ENCODE measurements at regions not wholly inside any gene's neighbourhood (a gene's known extent, or its start where the extent isn't known, plus 50 kb on each side); places are given as distances from the start of the nearest gene placed in this dataset.

GRCh38 chr2:193796847-193797246 lies 1602.1 kb upstream of the TMEFF2 start:
- DNase-seq: no peak

- peak; percentile 35 for DNase-seq
These were observed 1599.2 kb upstream of the TMEFF2 start for GRCh38 chr2:193793914-193794313.

- DNase-seq: no peak
These were observed 1588.9 kb upstream of the TMEFF2 start for GRCh38 chr2:193783681-193784080.

- no peak for DNase-seq
These were observed 1583.6 kb upstream of the TMEFF2 start for GRCh38 chr2:193778293-193778692.

- DNase-seq: no peak
These were observed 1582.3 kb upstream of the TMEFF2 start for GRCh38 chr2:193776988-193777387.

GRCh38 chr2:193774166-193774565 lies 1579.4 kb upstream of the TMEFF2 start:
- DNase-seq: no peak

GRCh38 chr2:193751299-193751698 lies 1556.6 kb upstream of the TMEFF2 start:
- no peak for DNase-seq

- DNase-seq: no peak
These were observed 1554.8 kb upstream of the TMEFF2 start for GRCh38 chr2:193749485-193749884.

GRCh38 chr2:193743089-193743488 lies 1548.4 kb upstream of the TMEFF2 start:
- DNase-seq: no peak

GRCh38 chr2:193738892-193739291 lies 1544.2 kb upstream of the TMEFF2 start:
- DNase-seq: no peak

GRCh38 chr2:193712912-193713311 lies 1518.2 kb upstream of the TMEFF2 start:
- DNase-seq: no peak

- DNase-seq: no peak
These were observed 1508.7 kb upstream of the TMEFF2 start for GRCh38 chr2:193703411-193703810.

- DNase-seq: no peak
These were observed 1506.8 kb upstream of the TMEFF2 start for GRCh38 chr2:193701484-193701883.

- DNase-seq: peak; percentile 34
These were observed 1500.6 kb upstream of the TMEFF2 start for GRCh38 chr2:193695367-193695766.

- DNase-seq: no peak
These were observed 1499.0 kb upstream of the TMEFF2 start for GRCh38 chr2:193693758-193694157.

- DNase-seq: no peak
These were observed 1495.8 kb upstream of the TMEFF2 start for GRCh38 chr2:193690572-193690971.

- DNase-seq: no peak
These were observed 1492.5 kb upstream of the TMEFF2 start for GRCh38 chr2:193687195-193687594.

- DNase-seq: peak; percentile 11
These were observed 1485.1 kb upstream of the TMEFF2 start for GRCh38 chr2:193679847-193680246.

GRCh38 chr2:193670478-193670877 lies 1475.7 kb upstream of the TMEFF2 start:
- no peak for DNase-seq

- no peak for DNase-seq
These were observed 1474.0 kb upstream of the TMEFF2 start for GRCh38 chr2:193668557-193669323.

GRCh38 chr2:193627927-193628272 lies 1433.2 kb upstream of the TMEFF2 start:
- DNase-seq: no peak

GRCh38 chr2:193627187-193627926 lies 1432.6 kb upstream of the TMEFF2 start:
- DNase-seq: no peak

GRCh38 chr2:193608451-193608850 lies 1413.7 kb upstream of the TMEFF2 start:
- no peak for DNase-seq

- DNase-seq: no peak
These were observed 1396.1 kb upstream of the TMEFF2 start for GRCh38 chr2:193590831-193591230.

- peak; percentile 31 for DNase-seq
These were observed 1389.8 kb upstream of the TMEFF2 start for GRCh38 chr2:193584522-193584938.
